GM19025 (cell line): ENCODE measurements at regions not wholly inside any gene's neighbourhood (a gene's known extent, or its start where the extent isn't known, plus 50 kb on each side); places are given as distances from the start of the nearest gene placed in this dataset.

Experiments used
- ATAC-seq: cut with Tn5 transposase; IDR thresholded peaks from one replicate; pipeline ENCODE4 v1.9.1; 2021; ENCODE audit warnings: mild to moderate bottlenecking, low read depth, moderate library complexity; ENCODE audit not compliant: unreplicated experiment

DNA sequence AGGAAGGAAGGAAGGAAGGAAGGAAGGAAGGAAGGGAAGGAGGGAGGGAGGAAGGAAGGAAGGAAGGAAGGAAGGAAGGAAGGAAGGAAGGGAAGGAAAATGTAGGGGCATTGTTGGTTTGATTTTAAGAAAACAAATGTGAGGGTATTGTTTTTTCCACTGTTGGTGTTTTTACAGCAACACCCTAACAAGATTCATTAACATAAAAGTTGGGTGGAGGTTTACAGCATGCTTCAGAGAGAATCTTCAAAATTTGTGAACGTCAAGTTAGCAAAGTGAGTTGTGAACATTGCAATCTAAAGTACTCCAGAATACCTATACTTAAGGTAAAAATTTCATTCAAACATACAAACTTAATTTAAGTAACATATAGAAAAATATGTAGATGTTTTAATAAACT lies 200.2 kb upstream of the ID4 start:
- no peak for ATAC-seq

DNA sequence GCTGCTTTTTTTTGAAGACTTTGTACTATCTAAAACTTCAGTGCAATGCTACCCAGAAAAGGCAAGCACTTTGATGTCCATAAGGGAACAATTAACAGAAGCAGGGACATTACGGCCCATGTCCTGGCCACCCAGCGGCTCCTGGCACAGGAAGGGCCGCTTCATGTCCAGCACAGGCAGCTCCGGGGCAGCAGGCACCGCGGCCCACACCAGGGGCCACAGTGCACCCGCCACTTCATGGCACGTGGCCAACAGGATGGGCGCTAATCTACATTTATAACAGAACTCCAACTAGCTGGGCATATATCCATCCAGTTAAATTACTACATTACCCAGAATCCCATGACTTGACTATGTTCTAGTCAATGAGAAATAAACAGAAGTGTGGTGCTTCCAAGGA lies 198.2 kb upstream of the ID4 start:
- ATAC-seq, result no peak

DNA sequence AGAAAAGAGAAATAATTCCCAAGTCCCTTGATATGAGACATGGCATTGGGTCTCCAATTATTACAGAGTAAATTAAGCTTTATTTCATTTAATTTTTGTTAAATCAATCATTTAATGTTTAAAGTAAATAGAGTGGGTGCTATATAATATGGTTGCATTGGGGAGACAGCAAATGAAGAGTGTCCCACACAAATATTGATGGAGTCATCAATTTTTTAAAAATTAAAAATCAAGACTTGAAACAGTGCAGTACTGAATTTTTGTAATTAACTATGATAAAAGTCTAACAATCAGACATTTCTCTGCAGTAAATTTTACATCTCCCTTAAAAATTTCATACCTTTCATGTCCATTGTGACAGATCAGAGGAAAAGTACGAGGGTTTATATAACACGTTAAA lies 193.9 kb upstream of the ID4 start:
- no peak for ATAC-seq

DNA sequence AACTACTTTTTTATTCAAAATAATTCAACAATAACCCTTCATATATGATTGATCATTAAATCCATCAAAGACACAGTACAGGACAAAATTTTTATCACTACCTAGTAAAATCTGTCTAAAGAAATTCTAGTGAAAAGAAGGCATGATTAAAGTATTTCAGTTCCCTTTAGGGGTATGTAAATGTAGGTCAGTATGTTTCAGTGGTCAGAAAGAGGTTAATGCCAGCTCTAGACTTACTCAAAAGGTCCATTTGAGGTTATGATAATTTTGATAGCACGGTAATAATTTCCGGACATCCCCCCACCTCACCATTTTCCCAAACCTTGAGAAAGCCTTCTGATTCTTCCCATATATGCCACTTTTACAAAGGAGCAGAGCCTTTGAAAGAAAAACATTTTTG lies 193.5 kb upstream of the ID4 start:
- no peak for ATAC-seq

DNA sequence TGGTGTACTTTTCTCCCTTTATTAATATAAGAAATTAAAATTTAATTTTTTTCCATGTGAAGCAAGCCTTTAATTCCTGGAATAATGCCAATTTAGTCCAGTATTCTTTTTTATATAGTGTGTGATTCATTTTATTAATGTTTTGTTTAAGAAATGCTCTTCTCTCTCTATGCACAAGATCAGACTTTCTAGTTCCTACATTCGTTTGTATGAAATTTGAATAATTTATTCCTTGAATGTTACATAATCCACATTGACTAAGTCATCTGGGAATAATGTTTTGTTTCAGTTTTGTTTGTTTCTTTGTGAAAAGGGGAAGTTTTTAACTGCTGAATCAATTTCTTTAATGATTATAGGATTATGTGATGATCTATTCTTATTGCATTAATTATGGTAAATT lies 181.4 kb upstream of the ID4 start:
- no peak for ATAC-seq

DNA sequence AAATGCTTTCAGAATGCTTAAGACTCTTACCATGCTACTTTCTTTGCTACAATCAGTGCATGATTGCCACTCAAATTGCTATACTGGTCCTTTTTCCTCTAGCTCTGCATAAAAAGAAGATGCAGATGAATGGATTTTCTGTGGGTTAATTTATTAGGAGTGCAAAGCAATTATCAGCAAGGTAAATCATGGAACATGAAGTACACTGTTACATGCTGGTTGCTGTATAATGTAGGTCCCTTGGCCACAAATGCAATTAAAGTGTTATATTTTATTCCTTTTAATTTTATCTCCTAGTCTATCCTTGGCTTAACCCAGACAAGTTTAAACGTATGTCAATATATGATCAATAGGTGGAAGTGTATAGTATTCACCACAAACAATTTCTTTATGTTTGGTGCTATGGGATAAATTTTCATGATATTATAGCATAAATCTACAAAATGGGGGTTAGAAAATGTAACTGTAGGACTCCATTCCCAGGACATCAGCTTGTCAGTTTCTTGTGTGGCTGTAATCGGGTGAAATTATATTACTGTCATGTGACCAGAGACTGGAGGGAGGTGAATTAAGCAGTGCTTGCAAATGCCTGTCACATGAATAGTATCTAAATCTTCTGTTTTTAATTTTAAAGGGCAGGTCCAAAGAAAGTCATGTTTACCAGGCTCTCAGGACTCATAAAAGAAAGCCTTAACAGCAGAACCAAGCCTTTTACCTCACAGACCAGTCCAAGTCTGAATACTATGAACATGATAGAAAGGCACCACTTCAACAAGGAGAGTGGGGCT lies 176.9 kb upstream of the ID4 start:
- no peak for ATAC-seq

DNA sequence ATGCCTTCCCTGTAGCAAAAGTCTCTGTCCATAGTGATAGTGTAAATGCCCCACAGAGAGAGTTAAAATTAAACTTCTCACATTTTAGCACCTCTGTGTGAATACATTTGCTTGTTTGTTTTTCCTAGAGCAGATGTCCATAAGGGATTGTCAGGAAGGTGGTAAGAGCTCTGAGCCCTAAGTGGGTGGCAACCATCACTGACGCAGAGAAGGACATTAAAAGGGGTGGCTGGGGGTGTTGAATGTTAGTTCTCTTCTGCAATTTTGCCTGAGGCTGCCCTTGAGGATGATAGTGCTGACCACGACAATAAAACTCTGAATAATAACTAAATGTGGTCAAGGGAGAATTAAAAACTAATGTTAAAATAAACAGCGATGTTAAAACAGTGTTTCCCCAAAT lies 174.3 kb upstream of the ID4 start:
- ATAC-seq, result no peak

DNA sequence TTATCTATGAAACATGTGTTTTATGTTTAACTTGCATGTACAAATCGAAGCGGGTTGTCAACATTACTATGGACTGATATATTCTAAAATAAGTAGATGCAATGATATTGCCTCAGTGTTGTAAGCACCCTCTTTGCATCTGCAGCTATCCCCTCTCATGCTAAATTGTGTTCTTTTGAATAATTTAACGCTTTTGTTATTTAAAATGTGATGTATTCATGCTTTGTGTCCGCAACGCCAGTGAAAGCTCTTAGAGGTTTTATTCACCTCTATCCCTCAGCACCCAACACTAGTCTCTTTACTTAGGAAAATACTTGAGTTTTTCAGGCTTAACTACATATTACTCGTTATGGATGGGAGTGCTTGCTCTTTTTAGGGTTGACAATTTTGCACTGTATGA lies 173.7 kb upstream of the ID4 start:
- ATAC-seq, result no peak

DNA sequence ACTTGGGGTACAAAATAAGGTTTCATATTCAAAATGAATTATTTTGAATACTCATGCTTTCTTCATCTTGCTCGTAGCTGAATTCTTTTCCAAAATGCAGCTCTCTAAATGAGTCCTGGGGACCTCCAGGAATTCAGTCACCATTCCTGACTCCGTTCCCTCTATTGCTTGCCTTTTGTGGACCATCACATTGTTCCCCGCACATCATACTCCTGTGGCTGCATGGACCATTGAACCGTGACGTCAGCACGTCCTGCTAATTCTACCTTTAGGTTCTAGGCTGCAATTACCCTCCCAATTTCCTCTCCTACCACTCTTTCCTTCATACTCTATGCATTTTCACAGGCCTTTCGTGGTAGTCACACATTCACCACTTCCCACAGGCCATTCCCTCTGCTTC lies 173.1 kb upstream of the ID4 start:
- ATAC-seq, result no peak

DNA sequence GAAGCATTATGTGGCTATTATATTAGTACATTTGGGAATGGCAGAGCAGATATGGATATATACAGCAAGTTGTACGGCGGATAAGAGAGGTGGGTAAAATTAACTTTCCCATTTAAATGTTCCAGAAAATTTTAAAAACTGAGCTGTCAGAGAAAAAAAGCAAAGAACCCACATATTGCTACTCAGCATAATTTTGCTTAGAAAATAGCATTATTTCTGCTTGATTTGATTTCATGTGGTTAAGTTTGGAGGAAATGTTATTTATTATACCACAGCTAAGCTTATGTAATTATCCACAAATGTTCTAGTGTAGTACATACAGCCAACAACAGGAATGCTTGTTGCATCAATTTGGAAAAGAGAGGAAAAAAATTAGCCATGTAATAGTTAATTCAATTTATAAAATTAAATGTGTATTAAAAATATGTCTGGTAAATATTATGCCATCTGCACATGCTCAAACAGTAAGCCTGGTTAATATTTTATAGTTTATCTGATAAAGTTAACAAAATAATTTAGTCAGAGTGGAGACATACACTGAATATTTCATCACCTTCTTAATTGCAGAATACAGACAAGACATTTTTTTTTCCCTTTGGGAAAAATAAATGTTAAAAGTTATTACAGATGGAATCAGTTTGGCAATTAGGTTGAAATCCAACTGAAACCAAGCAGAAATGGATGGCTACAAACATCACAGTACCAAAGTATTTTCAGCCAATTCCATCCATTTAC lies 172.1 kb upstream of the ID4 start:
- ATAC-seq, result no peak

DNA sequence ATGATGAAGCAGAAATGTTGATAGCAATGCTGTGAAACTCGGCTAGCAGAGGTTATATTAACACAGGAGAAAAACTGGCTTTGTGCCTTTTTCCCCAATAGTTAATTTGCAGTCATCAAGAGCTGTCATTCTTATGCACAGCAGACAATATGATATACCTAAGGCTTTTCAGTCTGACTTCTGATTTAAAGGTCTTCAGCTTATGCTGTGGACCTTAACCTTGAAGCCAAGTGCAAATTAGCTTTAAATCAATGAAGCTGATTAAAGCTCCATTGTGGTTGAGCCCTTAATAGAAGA lies 171.6 kb upstream of the ID4 start:
- ATAC-seq, result no peak

DNA sequence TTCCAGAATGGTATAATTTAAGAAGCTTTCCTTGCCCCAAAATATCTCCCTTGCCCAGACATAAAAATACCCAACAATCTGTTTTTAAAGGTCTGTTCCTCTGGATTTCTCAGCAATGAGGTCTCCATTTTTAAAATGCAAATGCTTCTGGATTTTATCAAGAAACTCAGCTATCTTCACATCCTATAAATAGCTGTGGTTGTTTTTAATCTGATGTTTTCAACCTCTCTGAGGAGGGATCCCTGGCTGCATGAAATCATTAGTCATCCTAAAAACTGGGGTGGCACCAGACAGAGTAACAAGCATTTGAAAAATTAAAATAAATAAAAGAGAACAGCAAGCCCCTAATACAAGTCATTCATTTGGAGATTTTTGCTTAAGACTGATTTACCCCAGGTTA lies 168.5 kb upstream of the ID4 start:
- no peak for ATAC-seq

DNA sequence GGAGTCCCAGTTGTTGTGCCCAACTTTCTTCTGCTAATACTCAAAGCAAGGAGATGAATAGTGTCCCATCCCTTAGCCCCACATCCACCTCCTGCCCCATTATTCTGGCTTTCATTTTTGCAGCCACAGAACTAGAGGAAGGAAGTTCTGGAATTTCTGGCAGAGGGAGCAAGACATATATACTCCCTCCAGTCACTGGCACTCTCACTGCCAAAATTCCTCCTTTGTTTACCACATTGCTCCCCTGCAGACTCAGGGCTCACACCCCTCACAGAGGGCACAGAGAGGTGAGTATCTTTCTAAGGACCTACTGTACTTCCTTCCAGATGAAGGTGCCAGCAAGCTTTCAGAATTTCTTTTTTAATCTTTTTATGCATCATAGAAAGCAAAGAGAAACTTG lies 168.0 kb upstream of the ID4 start:
- ATAC-seq, result no peak

DNA sequence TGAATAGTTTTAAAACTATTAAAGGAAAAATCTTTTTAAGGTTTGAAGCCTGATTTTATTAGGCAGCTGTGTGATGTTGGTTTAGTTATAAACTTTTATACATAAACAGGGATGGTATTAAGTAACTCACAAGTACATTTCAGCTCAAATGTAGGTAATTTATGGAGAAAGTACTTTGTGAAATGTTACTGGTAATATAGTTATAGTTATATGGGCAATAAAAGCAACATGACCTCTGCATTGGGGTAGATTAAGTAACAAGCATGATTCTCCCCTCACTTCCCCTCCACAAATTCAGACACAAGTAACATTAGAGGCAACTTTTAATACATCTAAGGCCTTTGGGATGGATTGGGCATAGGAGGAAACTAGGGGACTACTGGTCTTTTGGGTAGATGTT lies 154.3 kb upstream of the ID4 start:
- ATAC-seq, result no peak

DNA sequence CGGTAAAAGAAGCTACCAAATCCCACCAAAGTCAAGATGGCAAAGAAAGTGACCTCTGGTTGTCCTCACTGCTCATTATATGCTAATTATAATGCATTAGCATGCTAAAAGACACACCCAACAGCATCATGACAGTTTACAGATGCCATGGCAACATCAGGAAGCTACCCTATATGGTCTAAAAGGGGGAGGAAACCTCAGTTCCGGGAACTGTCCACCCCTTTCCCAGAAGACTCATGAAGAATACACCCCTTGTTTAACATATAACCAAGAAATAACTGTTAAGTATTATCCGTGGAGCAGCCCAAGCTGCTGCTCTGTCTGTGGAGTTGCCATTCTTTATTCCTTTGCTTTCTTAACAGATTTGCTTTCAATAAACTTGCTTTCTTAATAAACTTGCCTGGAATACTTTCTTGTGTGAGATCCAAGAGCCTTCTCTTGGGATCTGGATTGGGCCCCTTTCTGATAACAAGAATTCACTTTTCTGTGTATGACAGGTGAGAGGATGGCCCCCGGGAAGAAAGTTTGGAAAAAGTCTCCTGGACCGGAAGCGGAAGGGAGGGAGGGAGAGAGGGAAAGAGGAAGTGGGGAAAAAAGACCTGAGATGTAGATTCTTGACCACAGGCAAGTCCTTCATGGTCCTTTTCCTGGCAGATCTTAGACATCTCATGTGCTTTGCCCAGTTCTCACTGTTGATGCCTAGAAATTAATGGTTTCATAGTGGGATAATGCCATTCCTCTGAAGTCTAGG lies 146.7 kb upstream of the ID4 start:
- ATAC-seq, result no peak

DNA sequence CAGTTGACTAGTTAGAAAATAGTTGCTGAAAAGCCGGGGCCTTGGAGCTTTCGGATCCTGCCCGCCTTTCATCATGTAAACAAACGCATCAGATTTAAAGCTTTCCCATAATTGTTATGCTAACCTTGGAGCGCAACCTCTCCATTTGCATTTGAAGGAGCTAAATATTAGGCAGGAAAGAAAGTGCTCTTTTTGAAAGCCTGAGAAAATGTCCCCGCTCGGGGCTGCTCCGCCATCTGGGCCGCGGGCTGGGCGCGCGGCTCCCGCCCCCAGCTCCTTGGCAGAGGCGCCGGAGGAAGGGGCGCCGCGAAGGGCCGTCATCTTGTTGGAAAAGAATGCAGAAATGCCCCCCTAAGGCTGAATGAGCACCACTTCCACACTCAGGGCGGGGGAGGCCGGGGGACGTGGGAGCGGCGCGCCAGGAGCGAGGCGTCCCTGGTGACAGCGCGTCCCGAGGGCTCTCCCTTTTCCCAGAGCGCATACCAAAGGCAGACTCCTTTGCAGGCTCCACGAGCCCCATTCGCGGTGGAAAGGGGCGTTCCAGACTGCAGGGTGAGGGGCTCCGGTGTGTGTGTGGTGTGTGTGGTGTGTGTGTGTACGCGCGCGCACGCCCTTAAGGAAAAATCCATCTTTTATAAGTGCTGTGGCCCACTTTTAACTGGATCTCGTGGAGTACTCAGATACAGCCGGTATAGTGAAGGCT lies 145.6 kb upstream of the ID4 start:
- ATAC-seq, result no peak

DNA sequence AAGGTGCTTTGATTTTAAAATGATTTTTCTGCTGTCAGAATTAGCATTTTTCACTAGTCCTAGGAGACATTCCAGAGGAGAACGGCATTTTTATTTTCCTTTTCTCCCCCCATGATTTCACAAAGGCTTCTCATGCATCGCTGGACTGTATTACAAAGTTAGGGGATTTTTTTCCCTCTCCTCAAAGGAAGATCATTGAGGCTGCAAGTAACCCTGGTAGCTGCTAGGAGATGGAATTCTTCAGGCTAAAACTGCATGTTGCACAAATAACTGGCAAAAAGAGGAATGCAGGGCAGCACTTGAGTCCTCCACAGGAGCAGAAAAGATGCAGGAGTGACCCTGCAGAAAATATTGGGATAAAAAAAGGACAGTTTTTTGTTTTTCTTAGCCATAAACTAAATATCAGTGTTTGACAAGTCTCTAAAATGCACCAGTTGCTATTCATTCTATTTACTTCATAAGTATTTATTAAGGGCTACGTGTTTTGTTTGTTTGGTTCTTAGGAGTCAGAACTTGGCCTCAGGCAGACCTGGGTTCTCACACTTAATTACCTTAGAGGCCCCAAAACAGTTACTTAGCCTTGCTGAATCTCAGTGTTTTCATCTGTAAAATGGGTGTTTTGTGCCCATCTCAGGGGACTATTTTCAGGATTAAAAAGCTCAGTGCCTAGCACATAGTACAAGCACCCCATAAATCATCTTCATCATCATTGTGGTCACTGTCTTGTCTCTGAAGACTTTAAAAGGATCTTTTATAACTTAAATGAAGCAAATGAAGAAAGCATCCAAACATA lies 144.5 kb upstream of the ID4 start:
- ATAC-seq, result no peak

DNA sequence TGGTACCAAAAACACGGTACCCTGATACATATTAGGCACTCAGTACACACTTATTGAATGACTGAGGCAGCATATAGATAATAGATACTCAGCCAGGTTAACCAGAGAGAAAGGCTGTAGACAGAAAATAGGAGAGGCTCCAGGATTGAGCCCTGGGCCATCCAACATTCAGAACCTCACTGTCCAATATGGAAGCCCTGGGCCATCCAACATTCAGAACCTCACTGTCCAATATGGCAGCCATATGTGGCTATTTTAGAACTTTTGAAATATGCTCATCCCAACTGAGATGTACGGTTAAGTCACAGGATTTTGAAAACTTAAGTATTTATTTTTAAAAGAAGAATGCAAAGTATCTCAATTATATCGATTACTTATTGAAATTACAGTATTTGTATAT lies 142.5 kb upstream of the ID4 start:
- ATAC-seq, result no peak

DNA sequence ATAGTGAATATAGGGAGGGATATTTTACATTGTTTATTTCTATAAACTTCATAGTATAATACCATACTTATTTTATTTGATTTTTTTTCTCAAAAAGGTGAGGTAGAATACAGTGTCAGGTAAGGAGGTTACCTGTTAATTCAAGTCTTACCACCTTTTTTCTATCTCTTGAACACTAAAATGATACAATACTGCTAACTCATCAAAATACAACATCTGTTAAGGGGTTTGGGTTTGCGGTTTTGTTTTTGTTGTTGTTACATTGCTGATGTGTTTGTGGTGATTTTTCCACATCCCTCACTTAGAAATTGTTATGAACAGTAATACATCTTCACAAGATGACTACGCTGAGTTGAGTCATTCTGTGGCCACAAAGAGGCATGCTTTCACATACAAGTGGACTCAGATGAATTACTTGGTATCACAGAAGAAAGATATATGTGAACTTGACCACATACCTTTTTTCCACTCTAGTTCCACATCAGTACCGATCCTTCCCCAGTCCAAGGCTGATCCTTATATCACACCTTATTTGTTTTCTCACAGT lies 139.4 kb upstream of the ID4 start:
- no peak for ATAC-seq

DNA sequence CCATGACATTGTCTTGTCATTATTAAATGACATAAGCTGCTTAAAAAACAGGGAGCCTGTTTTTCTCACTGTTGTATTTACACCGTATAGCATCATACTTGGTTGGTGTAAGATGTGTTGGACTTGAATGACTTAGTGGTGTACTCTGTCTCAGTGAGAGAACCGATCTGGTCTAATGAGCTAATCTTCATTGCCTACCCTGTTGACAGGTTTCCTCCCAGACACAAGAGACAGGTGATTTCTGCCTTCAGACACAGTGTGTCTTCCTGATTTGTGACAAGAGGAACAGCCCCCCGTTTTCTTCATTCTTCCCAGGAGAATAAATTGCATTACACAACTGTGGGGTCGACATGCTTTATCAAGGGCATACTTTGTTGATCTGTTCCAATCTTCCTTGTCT lies 137.2 kb upstream of the ID4 start:
- ATAC-seq, result no peak
